Neural cell (in vitro differentiated cells): ENCODE measurements at regions not wholly inside any gene's neighbourhood (a gene's known extent, or its start where the extent isn't known, plus 50 kb on each side); places are given as distances from the start of the nearest gene placed in this dataset.

Experiments used
- EZH2 ChIP-seq: fragments of 200-600, 300-800 bp; shearing (Covaris generic), sonication (generic); IDR thresholded peaks from 2 replicates; pipeline ENCODE4 v1.6.1; 2014; ENCODE audit warnings: antibody characterized with exemption, low read length, borderline replicate concordance, mild to moderate bottlenecking; ENCODE audit not compliant: insufficient read depth, poor library complexity, severe bottlenecking
- POLR2AphosphoS5 ChIP-seq: IDR thresholded peaks from 2 replicates; pipeline ENCODE4 v1.6.1; 2012
- SMC3 ChIP-seq: fragments of 450-650 bp; conservative IDR thresholded peaks from 2 replicates; pipeline ENCODE4 v1.6.1; 2014; ENCODE audit warnings: antibody characterized with exemption, mild to moderate bottlenecking, moderate library complexity; ENCODE audit not compliant: poor library complexity
- TAF1 ChIP-seq: IDR thresholded peaks from 2 replicates; pipeline ENCODE4 v1.6.1; 2012; ENCODE audit warnings: low read depth
- TF ChIP-seq, protein P1 (sequence below): fragments of 450-650 bp; IDR thresholded peaks from 2 replicates; pipeline ENCODE4 v1.5.1; 2014; ENCODE audit warnings: antibody characterized with exemption, mild to moderate bottlenecking, moderate library complexity; ENCODE audit not compliant: poor library complexity, severe bottlenecking
- TF ChIP-seq, protein P2 (sequence below): IDR thresholded peaks from 2 replicates; pipeline ENCODE4 v1.6.1; 2012; ENCODE audit warnings: borderline replicate concordance

- TF ChIP-seq, protein P1, sequence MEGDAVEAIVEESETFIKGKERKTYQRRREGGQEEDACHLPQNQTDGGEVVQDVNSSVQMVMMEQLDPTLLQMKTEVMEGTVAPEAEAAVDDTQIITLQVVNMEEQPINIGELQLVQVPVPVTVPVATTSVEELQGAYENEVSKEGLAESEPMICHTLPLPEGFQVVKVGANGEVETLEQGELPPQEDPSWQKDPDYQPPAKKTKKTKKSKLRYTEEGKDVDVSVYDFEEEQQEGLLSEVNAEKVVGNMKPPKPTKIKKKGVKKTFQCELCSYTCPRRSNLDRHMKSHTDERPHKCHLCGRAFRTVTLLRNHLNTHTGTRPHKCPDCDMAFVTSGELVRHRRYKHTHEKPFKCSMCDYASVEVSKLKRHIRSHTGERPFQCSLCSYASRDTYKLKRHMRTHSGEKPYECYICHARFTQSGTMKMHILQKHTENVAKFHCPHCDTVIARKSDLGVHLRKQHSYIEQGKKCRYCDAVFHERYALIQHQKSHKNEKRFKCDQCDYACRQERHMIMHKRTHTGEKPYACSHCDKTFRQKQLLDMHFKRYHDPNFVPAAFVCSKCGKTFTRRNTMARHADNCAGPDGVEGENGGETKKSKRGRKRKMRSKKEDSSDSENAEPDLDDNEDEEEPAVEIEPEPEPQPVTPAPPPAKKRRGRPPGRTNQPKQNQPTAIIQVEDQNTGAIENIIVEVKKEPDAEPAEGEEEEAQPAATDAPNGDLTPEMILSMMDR: no peak
- TF ChIP-seq EZH2 (no peak), POLR2AphosphoS5 (no peak), SMC3 (no peak), TAF1 (no peak)
- TF ChIP-seq, protein P2, sequence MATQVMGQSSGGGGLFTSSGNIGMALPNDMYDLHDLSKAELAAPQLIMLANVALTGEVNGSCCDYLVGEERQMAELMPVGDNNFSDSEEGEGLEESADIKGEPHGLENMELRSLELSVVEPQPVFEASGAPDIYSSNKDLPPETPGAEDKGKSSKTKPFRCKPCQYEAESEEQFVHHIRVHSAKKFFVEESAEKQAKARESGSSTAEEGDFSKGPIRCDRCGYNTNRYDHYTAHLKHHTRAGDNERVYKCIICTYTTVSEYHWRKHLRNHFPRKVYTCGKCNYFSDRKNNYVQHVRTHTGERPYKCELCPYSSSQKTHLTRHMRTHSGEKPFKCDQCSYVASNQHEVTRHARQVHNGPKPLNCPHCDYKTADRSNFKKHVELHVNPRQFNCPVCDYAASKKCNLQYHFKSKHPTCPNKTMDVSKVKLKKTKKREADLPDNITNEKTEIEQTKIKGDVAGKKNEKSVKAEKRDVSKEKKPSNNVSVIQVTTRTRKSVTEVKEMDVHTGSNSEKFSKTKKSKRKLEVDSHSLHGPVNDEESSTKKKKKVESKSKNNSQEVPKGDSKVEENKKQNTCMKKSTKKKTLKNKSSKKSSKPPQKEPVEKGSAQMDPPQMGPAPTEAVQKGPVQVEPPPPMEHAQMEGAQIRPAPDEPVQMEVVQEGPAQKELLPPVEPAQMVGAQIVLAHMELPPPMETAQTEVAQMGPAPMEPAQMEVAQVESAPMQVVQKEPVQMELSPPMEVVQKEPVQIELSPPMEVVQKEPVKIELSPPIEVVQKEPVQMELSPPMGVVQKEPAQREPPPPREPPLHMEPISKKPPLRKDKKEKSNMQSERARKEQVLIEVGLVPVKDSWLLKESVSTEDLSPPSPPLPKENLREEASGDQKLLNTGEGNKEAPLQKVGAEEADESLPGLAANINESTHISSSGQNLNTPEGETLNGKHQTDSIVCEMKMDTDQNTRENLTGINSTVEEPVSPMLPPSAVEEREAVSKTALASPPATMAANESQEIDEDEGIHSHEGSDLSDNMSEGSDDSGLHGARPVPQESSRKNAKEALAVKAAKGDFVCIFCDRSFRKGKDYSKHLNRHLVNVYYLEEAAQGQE: no peak
Observed at GRCh38 chr18:37963837-37964236, 398.2 kb upstream of the CELF4 start.
